BE2C (cell line): ENCODE measurements at regions not wholly inside any gene's neighbourhood (a gene's known extent, or its start where the extent isn't known, plus 50 kb on each side); places are given as distances from the start of the nearest gene placed in this dataset.

Experiments used
- DNase-seq: peaks from one replicate; pipeline ENCODE4 v3.0.0-alpha.2; 2020
- H3K27me3 ChIP-seq: fragments of 250-450 bp; sonication (Bioruptor Pico); 2 replicates; pipeline ENCODE4 v1.5.1; 2020; ENCODE audit warnings: mild to moderate bottlenecking
- H3K36me3 ChIP-seq: fragments of 250-450 bp; sonication (Bioruptor Pico); 2 replicates; pipeline ENCODE4 v1.5.1; 2020; ENCODE audit warnings: mild to moderate bottlenecking
- H3K4me1 ChIP-seq: fragments of 250-450 bp; sonication (Bioruptor Pico); 2 replicates; pipeline ENCODE4 v1.5.1; 2020
- H3K4me3 ChIP-seq: 2 replicates; pipeline ENCODE4 v1.5.1; 2011; ENCODE audit warnings: low read depth, low read length
- H3K9me3 ChIP-seq: fragments of 250-450 bp; sonication (Bioruptor Pico); 2 replicates; pipeline ENCODE4 v1.5.1; 2020
- TF ChIP-seq, protein P1 (sequence below): IDR thresholded peaks from 2 replicates; pipeline ENCODE4 v1.5.1; 2012; ENCODE audit warnings: mild to moderate bottlenecking, low read depth, low read length

DNA sequence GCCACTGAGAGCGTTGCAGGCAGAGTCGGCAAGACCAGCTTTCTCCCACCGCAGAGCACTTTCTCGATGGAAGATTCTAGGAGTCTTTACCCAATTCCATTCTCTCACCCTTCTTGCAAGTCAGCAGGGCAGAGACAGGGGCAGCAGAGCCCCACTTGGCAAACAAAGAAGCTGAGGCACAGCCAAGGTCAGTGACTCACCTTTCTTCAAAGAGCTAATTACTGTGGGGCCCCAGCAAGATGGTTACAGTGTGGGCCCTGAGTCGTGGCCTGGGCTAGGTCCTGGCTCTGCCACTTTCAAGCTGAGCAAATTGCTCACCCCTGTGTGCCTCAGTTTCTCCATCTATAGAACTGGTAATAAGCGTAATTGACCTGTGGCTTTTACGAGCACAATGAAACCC is 277.0 kb downstream of the PREX1 start:
- TF ChIP-seq, protein P1, sequence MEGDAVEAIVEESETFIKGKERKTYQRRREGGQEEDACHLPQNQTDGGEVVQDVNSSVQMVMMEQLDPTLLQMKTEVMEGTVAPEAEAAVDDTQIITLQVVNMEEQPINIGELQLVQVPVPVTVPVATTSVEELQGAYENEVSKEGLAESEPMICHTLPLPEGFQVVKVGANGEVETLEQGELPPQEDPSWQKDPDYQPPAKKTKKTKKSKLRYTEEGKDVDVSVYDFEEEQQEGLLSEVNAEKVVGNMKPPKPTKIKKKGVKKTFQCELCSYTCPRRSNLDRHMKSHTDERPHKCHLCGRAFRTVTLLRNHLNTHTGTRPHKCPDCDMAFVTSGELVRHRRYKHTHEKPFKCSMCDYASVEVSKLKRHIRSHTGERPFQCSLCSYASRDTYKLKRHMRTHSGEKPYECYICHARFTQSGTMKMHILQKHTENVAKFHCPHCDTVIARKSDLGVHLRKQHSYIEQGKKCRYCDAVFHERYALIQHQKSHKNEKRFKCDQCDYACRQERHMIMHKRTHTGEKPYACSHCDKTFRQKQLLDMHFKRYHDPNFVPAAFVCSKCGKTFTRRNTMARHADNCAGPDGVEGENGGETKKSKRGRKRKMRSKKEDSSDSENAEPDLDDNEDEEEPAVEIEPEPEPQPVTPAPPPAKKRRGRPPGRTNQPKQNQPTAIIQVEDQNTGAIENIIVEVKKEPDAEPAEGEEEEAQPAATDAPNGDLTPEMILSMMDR = no peak
- H3K9me3 ChIP-seq = no peaks in the 10 kb centered on the region
- no peak for DNase-seq
- no peak overlapping the region for H3K4me3 ChIP-seq
- H3K27me3 ChIP-seq = no peaks in the 10 kb centered on the region
- H3K4me1 ChIP-seq = no peaks in the 10 kb centered on the region
- no peaks in the 10 kb centered on the region for H3K36me3 ChIP-seq

DNA sequence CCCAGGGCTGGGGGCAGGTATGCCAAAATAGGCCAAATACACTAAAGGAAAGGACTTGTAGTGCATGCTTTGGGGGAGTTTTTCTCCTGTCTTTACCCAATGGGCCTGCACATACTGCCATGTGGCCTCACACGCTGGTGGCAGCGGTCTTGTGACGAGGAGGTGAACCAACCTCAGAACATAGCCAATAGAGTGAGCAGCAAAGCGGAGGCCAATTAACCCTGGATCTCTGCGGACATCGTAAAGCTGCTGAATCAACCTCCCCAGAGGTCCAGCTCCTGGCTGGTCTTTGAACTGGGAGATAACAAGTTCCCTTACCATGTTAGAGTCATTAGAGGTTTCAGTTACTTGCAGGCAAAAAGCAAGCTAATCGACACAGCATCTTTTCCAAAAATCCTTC is 280.1 kb downstream of the PREX1 start:
- no peak for DNase-seq
- TF ChIP-seq, protein P1 = no peak
- H3K27me3 ChIP-seq = no peaks in the 10 kb centered on the region
- H3K36me3 ChIP-seq = no peaks in the 10 kb centered on the region
- no peaks in the 10 kb centered on the region for H3K9me3 ChIP-seq
- H3K4me3 ChIP-seq = no peak overlapping the region
- no peaks in the 10 kb centered on the region for H3K4me1 ChIP-seq

DNA sequence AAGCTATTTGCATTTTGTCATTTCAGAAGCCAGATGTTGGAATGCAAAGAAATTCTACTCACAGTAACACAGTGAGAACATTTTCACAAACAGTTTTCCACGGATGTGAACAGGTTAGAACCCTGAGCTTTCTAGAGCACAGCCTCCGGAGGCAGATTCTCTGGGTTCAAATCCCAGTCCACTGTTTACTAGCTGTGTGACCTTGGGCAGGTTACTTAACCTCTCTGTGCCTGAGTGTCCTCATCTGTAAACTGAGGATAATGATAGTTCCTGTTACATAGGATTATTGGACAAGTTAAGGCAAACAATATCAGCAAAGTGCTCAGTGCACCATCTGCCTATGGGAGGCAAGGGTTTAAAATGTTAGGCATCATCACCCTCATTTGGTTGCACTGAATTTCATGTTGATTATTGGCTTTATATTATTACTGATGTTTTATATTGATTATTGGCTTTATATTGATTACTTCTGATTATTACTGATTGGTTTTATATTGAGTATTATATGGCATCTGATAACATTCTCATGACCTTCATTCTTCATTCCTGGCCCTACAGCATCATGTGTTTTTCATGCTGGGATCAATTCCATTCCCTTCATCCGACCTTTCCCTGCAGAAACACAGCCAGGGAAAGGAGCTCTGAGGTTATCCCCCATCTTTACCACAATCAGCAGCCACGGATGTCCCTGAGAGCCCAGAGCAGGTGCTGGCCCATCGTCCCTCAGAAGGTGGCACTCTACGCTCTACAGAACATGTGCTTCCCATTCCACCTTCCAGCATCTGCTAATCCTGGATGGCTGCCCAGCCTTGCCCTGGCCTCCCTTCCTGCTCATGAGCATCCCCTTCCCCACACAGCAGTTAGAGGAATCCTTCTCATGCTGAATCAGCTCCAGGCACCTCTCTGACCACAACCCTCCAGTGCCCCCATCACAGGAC is 283.1 kb downstream of the PREX1 start:
- H3K27me3 ChIP-seq = no peaks in the 10 kb centered on the region
- DNase-seq = peak; percentile 70
- no peaks in the 10 kb centered on the region for H3K36me3 ChIP-seq
- no peaks in the 10 kb centered on the region for H3K4me1 ChIP-seq
- TF ChIP-seq, protein P1 = peak; percentile 52
- no peaks in the 10 kb centered on the region for H3K9me3 ChIP-seq
- no peak overlapping the region for H3K4me3 ChIP-seq

DNA sequence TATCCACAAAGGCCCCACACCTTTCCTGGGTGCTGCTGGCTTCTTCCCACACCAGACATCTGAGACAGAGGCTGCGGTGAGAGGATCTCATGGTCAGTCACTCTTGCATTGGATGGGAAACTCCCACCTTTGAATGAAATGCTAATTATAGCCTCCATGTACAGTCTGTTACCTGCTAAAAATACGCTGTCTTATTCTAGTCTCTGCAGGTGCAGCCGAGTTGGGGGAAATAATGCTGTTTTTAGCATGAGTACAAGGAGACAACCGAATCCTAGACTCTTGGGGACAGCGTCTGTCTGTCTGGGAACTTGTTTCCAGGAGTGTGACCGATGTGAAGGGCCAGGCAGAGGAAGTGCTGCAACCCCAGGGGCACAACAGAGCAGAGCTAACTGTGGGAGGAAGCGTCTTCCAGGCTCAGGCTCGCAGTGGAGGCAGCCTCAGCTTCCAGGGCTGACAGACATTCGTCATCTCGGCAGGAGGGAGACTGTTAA is 286.2 kb downstream of the PREX1 start:
- TF ChIP-seq, protein P1 = no peak
- DNase-seq = no peak
- Histone ChIP-seq H3K4me3 (no peak overlapping the region), H3K36me3 (no peaks in the 10 kb centered on the region), H3K27me3 (no peaks in the 10 kb centered on the region), H3K9me3 (no peaks in the 10 kb centered on the region), H3K4me1 (no peaks in the 10 kb centered on the region)

DNA sequence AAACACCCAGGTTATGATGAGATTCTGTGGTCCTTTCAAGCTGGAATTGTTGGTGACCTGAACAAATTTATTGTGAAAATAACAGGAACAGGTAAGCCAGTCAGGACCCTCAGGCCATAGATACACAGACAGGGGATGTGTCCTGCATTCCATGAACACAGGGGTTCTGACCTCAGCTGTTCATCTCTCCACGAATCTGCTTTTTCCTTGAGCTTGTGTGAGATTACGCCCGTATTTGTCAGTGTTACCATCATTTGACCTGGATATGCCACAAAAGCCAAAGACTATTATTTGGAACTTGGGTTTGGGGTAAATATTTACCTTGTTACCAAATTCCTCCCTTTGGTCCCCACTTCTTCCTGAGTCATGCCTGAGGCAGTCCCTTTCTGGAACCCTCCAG is 288.9 kb downstream of the PREX1 start:
- TF ChIP-seq, protein P1 = no peak
- H3K4me3 ChIP-seq = no peak overlapping the region
- H3K4me1 ChIP-seq = no peaks in the 10 kb centered on the region
- no peaks in the 10 kb centered on the region for H3K27me3 ChIP-seq
- H3K9me3 ChIP-seq = no peaks in the 10 kb centered on the region
- no peak for DNase-seq
- H3K36me3 ChIP-seq = no peaks in the 10 kb centered on the region
